ENCODE measurements at regions not wholly inside any gene's neighbourhood (a gene's known extent, or its start where the extent isn't known, plus 50 kb on each side); places are given as distances from the start of the nearest gene placed in this dataset.

- H3K36me3 Mint-ChIP-seq, result no peaks in the 10 kb centered on the region
These were observed 302.5 kb downstream of the ZPLD1 start for GRCh38 chr3:102737353-102737752.

GRCh38 chr3:102741105-102741504, 306.3 kb downstream of the ZPLD1 start:
- Mint-ChIP-seq H3K4me1 (no peaks in the 10 kb centered on the region), H3K9me3 (no peaks in the 10 kb centered on the region), H3K27me3 (peaks cover 2% of the 10 kb centered on the region), H3K36me3 (no peaks in the 10 kb centered on the region), H3K4me3 (no peak overlapping the region), H3K27ac (no peak overlapping the region)
- DNase-seq, result no peak

More at GRCh38 chr3:102737353-102737752, 302.5 kb downstream of the ZPLD1 start:
- Mint-ChIP-seq H3K27ac (no peak overlapping the region), H3K4me3 (no peak overlapping the region), H3K4me1 (no peaks in the 10 kb centered on the region), H3K9me3 (no peaks in the 10 kb centered on the region), H3K27me3 (no peaks in the 10 kb centered on the region)
- DNase-seq, result no peak

GRCh38 chr3:102741694-102742093, 306.9 kb downstream of the ZPLD1 start:
- Mint-ChIP-seq H3K9me3 (no peaks in the 10 kb centered on the region), H3K4me3 (no peak overlapping the region), H3K27ac (no peak overlapping the region), H3K27me3 (peaks cover 2% of the 10 kb centered on the region), H3K36me3 (no peaks in the 10 kb centered on the region), H3K4me1 (no peaks in the 10 kb centered on the region)
- no peak for DNase-seq

GRCh38 chr3:102745881-102746280, 311.1 kb downstream of the ZPLD1 start:
- Mint-ChIP-seq H3K27ac (no peak overlapping the region), H3K4me1 (no peaks in the 10 kb centered on the region), H3K4me3 (no peak overlapping the region), H3K27me3 (peaks cover 2% of the 10 kb centered on the region), H3K36me3 (no peaks in the 10 kb centered on the region), H3K9me3 (no peaks in the 10 kb centered on the region)
- no peak for DNase-seq

GRCh38 chr3:102747611-102748010, 312.8 kb downstream of the ZPLD1 start:
- no peaks in the 10 kb centered on the region for H3K9me3 Mint-ChIP-seq
- no peak overlapping the region for H3K27ac Mint-ChIP-seq
- H3K36me3 Mint-ChIP-seq, result no peaks in the 10 kb centered on the region
- no peak overlapping the region for H3K4me3 Mint-ChIP-seq
- DNase-seq, result no peak
- H3K4me1 Mint-ChIP-seq, result no peaks in the 10 kb centered on the region
- peaks cover 2% of the 10 kb centered on the region for H3K27me3 Mint-ChIP-seq

GRCh38 chr3:102748646-102749045, 313.8 kb downstream of the ZPLD1 start:
- H3K27me3 Mint-ChIP-seq, result no peaks in the 10 kb centered on the region
- no peaks in the 10 kb centered on the region for H3K4me1 Mint-ChIP-seq
- H3K36me3 Mint-ChIP-seq, result no peaks in the 10 kb centered on the region
- no peak for DNase-seq
- no peaks in the 10 kb centered on the region for H3K9me3 Mint-ChIP-seq
- no peak overlapping the region for H3K27ac Mint-ChIP-seq
- H3K4me3 Mint-ChIP-seq, result no peak overlapping the region

- no peak for DNase-seq
- Mint-ChIP-seq H3K4me1 (no peaks in the 10 kb centered on the region), H3K36me3 (no peaks in the 10 kb centered on the region), H3K9me3 (no peaks in the 10 kb centered on the region), H3K4me3 (no peak overlapping the region), H3K27ac (no peak overlapping the region), H3K27me3 (no peaks in the 10 kb centered on the region)
These were observed 315.5 kb downstream of the ZPLD1 start for GRCh38 chr3:102750322-102750721.

GRCh38 chr3:102753901-102754300, 319.1 kb downstream of the ZPLD1 start:
- no peaks in the 10 kb centered on the region for H3K4me1 Mint-ChIP-seq
- no peaks in the 10 kb centered on the region for H3K27me3 Mint-ChIP-seq

GRCh38 chr3:102756706-102757105, 321.9 kb downstream of the ZPLD1 start:
- no peak for DNase-seq
- Mint-ChIP-seq H3K27me3 (no peaks in the 10 kb centered on the region), H3K36me3 (no peaks in the 10 kb centered on the region), H3K4me1 (no peaks in the 10 kb centered on the region), H3K9me3 (no peaks in the 10 kb centered on the region), H3K4me3 (no peak overlapping the region), H3K27ac (no peak overlapping the region)

More at GRCh38 chr3:102753901-102754300, 319.1 kb downstream of the ZPLD1 start:
- DNase-seq, result no peak
- Mint-ChIP-seq H3K27ac (no peak overlapping the region), H3K4me3 (no peak overlapping the region), H3K36me3 (no peaks in the 10 kb centered on the region), H3K9me3 (no peaks in the 10 kb centered on the region)

GRCh38 chr3:102757950-102758349, 323.1 kb downstream of the ZPLD1 start:
- H3K36me3 Mint-ChIP-seq, result no peaks in the 10 kb centered on the region

GRCh38 chr3:102761766-102762165, 327.0 kb downstream of the ZPLD1 start:
- H3K4me3 Mint-ChIP-seq, result no peak overlapping the region
- no peak overlapping the region for H3K27ac Mint-ChIP-seq
- DNase-seq, result no peak
- no peaks in the 10 kb centered on the region for H3K4me1 Mint-ChIP-seq
- no peaks in the 10 kb centered on the region for H3K27me3 Mint-ChIP-seq
- H3K36me3 Mint-ChIP-seq, result no peaks in the 10 kb centered on the region
- H3K9me3 Mint-ChIP-seq, result no peaks in the 10 kb centered on the region

More at GRCh38 chr3:102757950-102758349, 323.1 kb downstream of the ZPLD1 start:
- H3K27me3 Mint-ChIP-seq, result no peaks in the 10 kb centered on the region
- DNase-seq, result no peak
- H3K4me1 Mint-ChIP-seq, result no peaks in the 10 kb centered on the region
- no peaks in the 10 kb centered on the region for H3K9me3 Mint-ChIP-seq
- H3K27ac Mint-ChIP-seq, result no peak overlapping the region
- H3K4me3 Mint-ChIP-seq, result no peak overlapping the region

- no peaks in the 10 kb centered on the region for H3K36me3 Mint-ChIP-seq
- no peaks in the 10 kb centered on the region for H3K4me1 Mint-ChIP-seq
- H3K27ac Mint-ChIP-seq, result no peak overlapping the region
- no peaks in the 10 kb centered on the region for H3K9me3 Mint-ChIP-seq
- no peak for DNase-seq
- no peak overlapping the region for H3K4me3 Mint-ChIP-seq
- H3K27me3 Mint-ChIP-seq, result no peaks in the 10 kb centered on the region
These were observed 356.0 kb downstream of the ZPLD1 start for GRCh38 chr3:102790747-102791325.

- no peak for DNase-seq
- Mint-ChIP-seq H3K4me3 (no peak overlapping the region), H3K27ac (no peak overlapping the region), H3K27me3 (no peaks in the 10 kb centered on the region), H3K36me3 (no peaks in the 10 kb centered on the region), H3K9me3 (no peaks in the 10 kb centered on the region), H3K4me1 (no peaks in the 10 kb centered on the region)
These were observed 357.1 kb downstream of the ZPLD1 start for GRCh38 chr3:102791641-102792589.

- DNase-seq, result no peak
- Mint-ChIP-seq H3K27me3 (no peaks in the 10 kb centered on the region), H3K27ac (no peak overlapping the region), H3K4me1 (no peaks in the 10 kb centered on the region), H3K36me3 (no peaks in the 10 kb centered on the region), H3K4me3 (no peak overlapping the region), H3K9me3 (no peaks in the 10 kb centered on the region)
These were observed 362.0 kb downstream of the ZPLD1 start for GRCh38 chr3:102796804-102797203.

GRCh38 chr3:102802819-102803420, 368.1 kb downstream of the ZPLD1 start:
- H3K36me3 Mint-ChIP-seq, result no peaks in the 10 kb centered on the region
- no peak for DNase-seq
- no peak overlapping the region for H3K27ac Mint-ChIP-seq
- no peaks in the 10 kb centered on the region for H3K27me3 Mint-ChIP-seq
- no peaks in the 10 kb centered on the region for H3K4me1 Mint-ChIP-seq
- no peaks in the 10 kb centered on the region for H3K9me3 Mint-ChIP-seq
- H3K4me3 Mint-ChIP-seq, result no peak overlapping the region

Data from activated naive CD8-positive, alpha-beta T cell treated with anti-CD3 and anti-CD28 coated beads for 36 hours (primary cell).